Psoas muscle (tissue), 7 donors: ENCODE measurements at regions not wholly inside any gene's neighbourhood (a gene's known extent, or its start where the extent isn't known, plus 50 kb on each side); places are given as distances from the start of the nearest gene placed in this dataset.

Experiments
- ATAC-seq, 4 donors: fragments of 200-7000 bp; cut with Tn5 transposase; one replicate each; pipeline ENCODE4 v1.9.1; 2020; ENCODE audit warnings: moderate library complexity in 3 of 4, mild to moderate bottlenecking in 2 of 4
- DNase-seq, 2 donors: peaks; one replicate each; pipeline ENCODE4 v3.0.0-alpha.2; 2020
- H3K27ac ChIP-seq: fragments of 200-600 bp; one replicate; pipeline ENCODE4 v1.8.0; 2022
- H3K27me3 ChIP-seq, 3 donors: fragments of 200-600 bp in 1 of 3; one replicate each; pipeline versions ENCODE4 v1.6.1 to v1.8.0; 2013 to 2022; ENCODE audit warnings: low read length in 2 of 3, mild to moderate bottlenecking in 2 of 3, moderate library complexity in 1 of 3; ENCODE audit not compliant: insufficient read depth in 3 of 3
- H3K36me3 ChIP-seq, 2 donors: fragments of 200-600 bp in 1 of 2; one replicate each; pipeline versions ENCODE4 v1.6.1 to v1.8.0; 2013 to 2022; ENCODE audit warnings: low read depth in 1 of 2, mild to moderate bottlenecking in 1 of 2, moderate library complexity in 1 of 2; ENCODE audit not compliant: insufficient read depth in 1 of 2
- H3K4me1 ChIP-seq: fragments of 200-600 bp; one replicate; pipeline ENCODE4 v1.8.0; 2022
- H3K4me3 ChIP-seq: fragments of 200-600 bp; one replicate; pipeline ENCODE4 v1.8.0; 2022; ENCODE audit warnings: mild to moderate bottlenecking
- H3K9me3 ChIP-seq: fragments of 200-600 bp; one replicate; pipeline ENCODE4 v1.8.0; 2022
- CTCF ChIP-seq: fragments of 200-600 bp; IDR thresholded peaks from one replicate; pipeline ENCODE4 v1.8.0; 2022; ENCODE audit warnings: antibody characterized with exemption
- WGBS, 3 donors: extraction: QIAGEN DNeasy Blood & Tissue Kit; methylation state at CpG; one replicate each; pipeline versions ENCODE4 v1.1.6 to v1.1.7; 2013; 5-methylcytosine and 5-hydroxymethylcytosine counted together
- intact Hi-C, 2 donors: fragments of 100-400 bp; cut with DNase I; formaldehyde crosslinking; loops; one replicate each; pipeline versions ENCODE4 v1.11.0 to v1.14.2; 2022
- donor health status: healthy with polysubstance abuse.
- donor health status: DM: no; HTN: no; CAD: no; lungs with moderate emphysema.
- donor health status: Bipolar disorder and iron deficiency.
- donor health status: healthy.
- donor health status: DM: yes; HTN: yes; CAD: no.
- donor health status: DM: no; HTN: no; CAD: no.
- donor health status: DM: yes; HTN: yes; CAD: no.

GRCh38 chr4:152087335-152087734 is 326.5 kb upstream of the GATB start:
- intact Hi-C loops = no loop called here
- Histone ChIP-seq H3K36me3 (no peaks in the 10 kb centered on the region), H3K27me3 (peaks cover 0 to under 1% (median 0%) of the 10 kb centered on the region in 3 donors), H3K4me3 (no peak overlapping the region), H3K9me3 (no peaks in the 10 kb centered on the region), H3K27ac (no peak overlapping the region), H3K4me1 (no peaks in the 10 kb centered on the region)
- 83 to 85% (median 84%) methylated on average over 6 of the region's 6 CpGs for WGBS, 3 donors
- DNase-seq = no peak
- no peak for ATAC-seq
- no peak for TF ChIP-seq CTCF

GRCh38 chr4:152085657-152086056 is 324.9 kb upstream of the GATB start:
- ATAC-seq (no peak), DNase-seq (no peak)
- Histone ChIP-seq H3K27me3 (peaks cover 0 to 3% (median 0%) of the 10 kb centered on the region in 3 donors), H3K27ac (no peak overlapping the region), H3K36me3 (no peaks in the 10 kb centered on the region), H3K9me3 (no peaks in the 10 kb centered on the region), H3K4me3 (no peak overlapping the region), H3K4me1 (no peaks in the 10 kb centered on the region)
- intact Hi-C loops = no loop called here
- no peak for TF ChIP-seq CTCF
- 17 to 43% (median 24%) methylated on average over 1 of the region's 1 CpG for WGBS, 3 donors

GRCh38 chr4:152083338-152083737 is 322.5 kb upstream of the GATB start:
- intact Hi-C loops = no loop called here
- TF ChIP-seq CTCF = no peak
- ATAC-seq (no peak), DNase-seq (no peak)
- Histone ChIP-seq H3K27me3 (peaks cover 0 to 3% (median 0%) of the 10 kb centered on the region in 3 donors), H3K27ac (no peak overlapping the region), H3K36me3 (no peaks in the 10 kb centered on the region), H3K4me1 (no peaks in the 10 kb centered on the region), H3K9me3 (no peaks in the 10 kb centered on the region), H3K4me3 (no peak overlapping the region)
- 62 to 78% (median 68%) methylated on average over 6 of the region's 6 CpGs for WGBS, 3 donors

- no peaks in the 10 kb centered on the region for H3K36me3 ChIP-seq
- intact Hi-C loops = no loop called here
- DNase-seq (no peak), ATAC-seq (no peak)
- H3K27ac ChIP-seq = no peak overlapping the region
- no peaks in the 10 kb centered on the region for H3K4me1 ChIP-seq
- 56 to 69% (median 64%) methylated on average over 5 of the region's 5 CpGs for WGBS, 3 donors
- no peak overlapping the region for H3K4me3 ChIP-seq
- no peaks in the 10 kb centered on the region for H3K9me3 ChIP-seq
- TF ChIP-seq CTCF = no peak
- H3K27me3 ChIP-seq = peaks cover 0 to 3% (median 0%) of the 10 kb centered on the region in 3 donors
These were observed 320.2 kb upstream of the GATB start for GRCh38 chr4:152081024-152081423.

GRCh38 chr4:152079543-152080293 is 318.9 kb upstream of the GATB start:
- ATAC-seq (no peak), DNase-seq (no peak)
- Histone ChIP-seq H3K27me3 (peaks cover 0 to 3% (median 0%) of the 10 kb centered on the region in 3 donors), H3K9me3 (no peaks in the 10 kb centered on the region), H3K27ac (no peak overlapping the region), H3K4me3 (no peak overlapping the region), H3K36me3 (no peaks in the 10 kb centered on the region), H3K4me1 (no peaks in the 10 kb centered on the region)
- 73 to 91% (median 83%) methylated on average over 6 of the region's 6 CpGs for WGBS, 3 donors
- TF ChIP-seq CTCF = no peak
- intact Hi-C loops = no loop called here
